GM18868 (cell line): ENCODE measurements at regions not wholly inside any gene's neighbourhood (a gene's known extent, or its start where the extent isn't known, plus 50 kb on each side); places are given as distances from the start of the nearest gene placed in this dataset.
"Not testable (repeated sequence)": the region's sequence is repeated elsewhere in the genome, so short reads cannot be mapped to it uniquely, and the experiment has no call there.

Source experiments
- ATAC-seq: cut with Tn5 transposase; IDR thresholded peaks from one replicate; pipeline ENCODE4 v1.9.1; 2021; ENCODE audit warnings: mild to moderate bottlenecking, moderate library complexity; ENCODE audit not compliant: unreplicated experiment

- ATAC-seq: no peak
These were observed 482.7 kb downstream of the SIPA1L2 start for GRCh38 chr1:232147215-232147614.

- ATAC-seq: no peak
These were observed 483.4 kb downstream of the SIPA1L2 start for GRCh38 chr1:232146514-232146913.

GRCh38 chr1:232145768-232146167 is 484.2 kb downstream of the SIPA1L2 start:
- no peak for ATAC-seq

GRCh38 chr1:232144696-232145230 is 485.2 kb downstream of the SIPA1L2 start:
- ATAC-seq: no peak

- no peak for ATAC-seq
These were observed 486.5 kb downstream of the SIPA1L2 start for GRCh38 chr1:232143315-232143886.

- no peak for ATAC-seq
These were observed 487.3 kb downstream of the SIPA1L2 start for GRCh38 chr1:232142403-232143314.

GRCh38 chr1:232141167-232141448 is 488.8 kb downstream of the SIPA1L2 start:
- not testable (repeated sequence) for ATAC-seq

- no peak for ATAC-seq
These were observed 489.3 kb downstream of the SIPA1L2 start for GRCh38 chr1:232140419-232141166.

GRCh38 chr1:232139444-232139843 is 490.5 kb downstream of the SIPA1L2 start:
- ATAC-seq: no peak

- no peak for ATAC-seq
These were observed 491.9 kb downstream of the SIPA1L2 start for GRCh38 chr1:232138044-232138443.

- no peak for ATAC-seq
These were observed 492.9 kb downstream of the SIPA1L2 start for GRCh38 chr1:232137066-232137465.

GRCh38 chr1:232136136-232136535 is 493.8 kb downstream of the SIPA1L2 start:
- ATAC-seq: no peak

GRCh38 chr1:232134365-232134764 is 495.6 kb downstream of the SIPA1L2 start:
- ATAC-seq: no peak

GRCh38 chr1:232132572-232132971 is 497.4 kb downstream of the SIPA1L2 start:
- ATAC-seq: no peak

- ATAC-seq: no peak
These were observed 498.1 kb downstream of the SIPA1L2 start for GRCh38 chr1:232131715-232132391.

- ATAC-seq: no peak
These were observed 499.0 kb downstream of the SIPA1L2 start for GRCh38 chr1:232130815-232131480.

- ATAC-seq: no peak
These were observed 500.6 kb downstream of the DISC1 start for GRCh38 chr1:232127190-232127589.

GRCh38 chr1:232123775-232124659 is 497.4 kb downstream of the DISC1 start:
- no peak for ATAC-seq

- ATAC-seq: not testable (repeated sequence)
These were observed 491.3 kb downstream of the DISC1 start for GRCh38 chr1:232117903-232118302.
